ENCODE measurements at regions not wholly inside any gene's neighbourhood (a gene's known extent, or its start where the extent isn't known, plus 50 kb on each side); places are given as distances from the start of the nearest gene placed in this dataset.
"Not testable (repeated sequence)": the region's sequence is repeated elsewhere in the genome, so short reads cannot be mapped to it uniquely, and the experiment has no call there.

- Histone ChIP-seq H3K23ac (ENCODE audit: low read length) (no peak overlapping the region), H2BK5ac (ENCODE audit: low read depth, low read length, poor library complexity) (no peak overlapping the region), H3K9me3 (ENCODE audit: insufficient read depth, low read depth, low read length) (no peaks in the 10 kb centered on the region), H3K27me3 (ENCODE audit: insufficient read depth, low read length) (no peaks in the 10 kb centered on the region), H3K4ac (ENCODE audit: low read depth, low read length) (no peak overlapping the region), H3K27ac (ENCODE audit: low read depth, low read length) (no peak overlapping the region), H3K36me3 (ENCODE audit: control insufficient read depth in 1 of 2, insufficient read depth in 2 of 2, low read length in 2 of 2) (no peaks in the 10 kb centered on the region), H4K91ac (ENCODE audit: low read depth, low read length) (no peak overlapping the region), H3K79me2 (ENCODE audit: control insufficient read depth, insufficient read depth, low read length, poor library complexity) (no peaks in the 10 kb centered on the region), H4K12ac (ENCODE audit: low read depth, low read length) (no peak overlapping the region), H3K79me1 (ENCODE audit: low read length) (no peaks in the 10 kb centered on the region), H3K18ac (ENCODE audit: low read length) (no peak overlapping the region), H2AK5ac (ENCODE audit: low read length) (no peak overlapping the region), H4K8ac (ENCODE audit: low read depth, low read length) (no peak overlapping the region), H3K9ac (ENCODE audit: low read length) (no peak overlapping the region), H2AFZ (ENCODE audit: insufficient read depth, low read length, poor library complexity) (no peak overlapping the region), H3K14ac (ENCODE audit: low read length) (no peak overlapping the region), H2BK120ac (ENCODE audit: insufficient read depth, low read length, poor library complexity) (no peak overlapping the region), H3K4me1 (ENCODE audit: control insufficient read depth in 1 of 2, insufficient read depth in 2 of 2, low read length in 2 of 2) (no peaks in the 10 kb centered on the region), H3K4me3 (ENCODE audit: low read depth, low read length) (no peak overlapping the region), H2BK12ac (ENCODE audit: low read length) (no peak overlapping the region), H3K4me2 (ENCODE audit: low read length) (no peak overlapping the region)
- DNase-seq, result no peak
- WGBS (ENCODE audit: extremely low coverage, insufficient coverage, insufficient read length), result no CpG with 5 or more reads among the region's 3 CpGs
These were observed 688.5 kb downstream of the RAPGEF2 start for GRCh38 chr4:159791334-159791733.

DNA sequence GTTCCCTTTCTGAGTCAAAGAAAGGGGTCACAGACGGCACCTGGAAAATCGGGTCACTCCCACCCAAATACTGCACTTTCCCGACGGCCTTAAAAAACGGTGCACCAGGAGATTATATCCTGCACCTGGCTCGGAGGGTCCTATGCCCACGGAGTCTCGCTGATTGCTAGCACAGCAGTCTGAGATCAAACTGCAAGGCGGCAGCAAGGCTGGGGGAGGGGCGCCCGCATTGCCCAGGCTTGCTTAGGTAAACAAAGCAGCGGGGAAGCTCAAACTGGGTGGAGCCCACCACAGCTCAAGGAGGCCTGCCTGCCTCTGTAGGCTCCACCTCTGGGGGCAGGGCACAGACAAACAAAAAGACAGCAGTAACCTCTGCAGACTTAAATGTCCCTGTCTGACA, 701.7 kb downstream of the RAPGEF2 start:
- not testable (repeated sequence) for H3K23ac ChIP-seq (ENCODE audit: low read length); H3K79me1 ChIP-seq (ENCODE audit: low read length); H2AFZ ChIP-seq (ENCODE audit: insufficient read depth, low read length, poor library complexity); H4K8ac ChIP-seq (ENCODE audit: low read depth, low read length); H2BK5ac ChIP-seq (ENCODE audit: low read depth, low read length, poor library complexity); H4K12ac ChIP-seq (ENCODE audit: low read depth, low read length); H2BK12ac ChIP-seq (ENCODE audit: low read length); H4K91ac ChIP-seq (ENCODE audit: low read depth, low read length); H3K27ac ChIP-seq (ENCODE audit: low read depth, low read length); H3K18ac ChIP-seq (ENCODE audit: low read length); H3K4me1 ChIP-seq (ENCODE audit: control insufficient read depth in 1 of 2, insufficient read depth in 2 of 2, low read length in 2 of 2); H2AK5ac ChIP-seq (ENCODE audit: low read length); H3K4me3 ChIP-seq (ENCODE audit: low read depth, low read length); H3K4ac ChIP-seq (ENCODE audit: low read depth, low read length); H3K27me3 ChIP-seq (ENCODE audit: insufficient read depth, low read length); H3K79me2 ChIP-seq (ENCODE audit: control insufficient read depth, insufficient read depth, low read length, poor library complexity); H3K36me3 ChIP-seq (ENCODE audit: control insufficient read depth in 1 of 2, insufficient read depth in 2 of 2, low read length in 2 of 2); H3K14ac ChIP-seq (ENCODE audit: low read length); H3K9me3 ChIP-seq (ENCODE audit: insufficient read depth, low read depth, low read length); H2BK120ac ChIP-seq (ENCODE audit: insufficient read depth, low read length, poor library complexity); H3K4me2 ChIP-seq (ENCODE audit: low read length); DNase-seq; H3K9ac ChIP-seq (ENCODE audit: low read length)
- WGBS (ENCODE audit: extremely low coverage, insufficient coverage, insufficient read length), result no CpG with 5 or more reads among the region's 12 CpGs

GRCh38 chr4:159823743-159824142, 720.9 kb downstream of the RAPGEF2 start:
- H2BK5ac ChIP-seq (ENCODE audit: low read depth, low read length, poor library complexity), result no peak overlapping the region
- H3K4ac ChIP-seq (ENCODE audit: low read depth, low read length), result no peak overlapping the region
- H2BK120ac ChIP-seq (ENCODE audit: insufficient read depth, low read length, poor library complexity), result no peak overlapping the region
- H4K12ac ChIP-seq (ENCODE audit: low read depth, low read length), result no peak overlapping the region
- H3K4me1 ChIP-seq (ENCODE audit: control insufficient read depth in 1 of 2, insufficient read depth in 2 of 2, low read length in 2 of 2), result no peaks in the 10 kb centered on the region
- no peak overlapping the region for H3K4me2 ChIP-seq (ENCODE audit: low read length)
- no peak overlapping the region for H3K18ac ChIP-seq (ENCODE audit: low read length)
- H3K9ac ChIP-seq (ENCODE audit: low read length), result no peak overlapping the region
- H3K79me1 ChIP-seq (ENCODE audit: low read length), result no peaks in the 10 kb centered on the region
- H4K91ac ChIP-seq (ENCODE audit: low read depth, low read length), result no peak overlapping the region
- no peak overlapping the region for H2AK5ac ChIP-seq (ENCODE audit: low read length)
- no CpG with 5 or more reads among the region's 2 CpGs for WGBS (ENCODE audit: extremely low coverage, insufficient coverage, insufficient read length)
- no peak overlapping the region for H3K27ac ChIP-seq (ENCODE audit: low read depth, low read length)
- no peak overlapping the region for H3K14ac ChIP-seq (ENCODE audit: low read length)
- no peak for DNase-seq
- no peak overlapping the region for H2AFZ ChIP-seq (ENCODE audit: insufficient read depth, low read length, poor library complexity)
- H3K23ac ChIP-seq (ENCODE audit: low read length), result no peak overlapping the region
- no peaks in the 10 kb centered on the region for H3K9me3 ChIP-seq (ENCODE audit: insufficient read depth, low read depth, low read length)
- H3K36me3 ChIP-seq (ENCODE audit: control insufficient read depth in 1 of 2, insufficient read depth in 2 of 2, low read length in 2 of 2), result no peaks in the 10 kb centered on the region
- H3K79me2 ChIP-seq (ENCODE audit: control insufficient read depth, insufficient read depth, low read length, poor library complexity), result no peaks in the 10 kb centered on the region
- H2BK12ac ChIP-seq (ENCODE audit: low read length), result no peak overlapping the region
- no peak overlapping the region for H3K4me3 ChIP-seq (ENCODE audit: low read depth, low read length)
- H3K27me3 ChIP-seq (ENCODE audit: insufficient read depth, low read length), result no peaks in the 10 kb centered on the region
- H4K8ac ChIP-seq (ENCODE audit: low read depth, low read length), result no peak overlapping the region

DNA sequence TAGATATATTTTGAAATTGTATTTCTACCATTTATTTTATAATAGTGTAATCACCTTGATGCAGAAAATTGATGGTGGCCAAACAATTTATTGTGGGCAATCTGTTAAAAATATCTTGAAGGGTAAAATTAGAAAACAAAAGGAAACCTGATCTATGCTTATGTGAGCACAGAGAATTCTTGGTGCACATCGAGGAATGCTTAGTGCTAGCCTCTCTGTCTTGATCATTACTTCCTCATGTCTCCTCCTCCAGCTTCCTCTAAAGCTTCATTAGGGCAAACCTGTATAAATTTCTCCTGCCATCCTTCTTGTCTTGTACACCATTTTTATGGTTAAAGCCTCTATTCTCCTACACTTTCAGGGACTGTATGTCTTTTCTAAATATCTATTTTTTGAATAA, 725.8 kb downstream of the RAPGEF2 start:
- H4K91ac ChIP-seq (ENCODE audit: low read depth, low read length), result no peak overlapping the region
- no peaks in the 10 kb centered on the region for H3K36me3 ChIP-seq (ENCODE audit: control insufficient read depth in 1 of 2, insufficient read depth in 2 of 2, low read length in 2 of 2)
- no peak overlapping the region for H3K18ac ChIP-seq (ENCODE audit: low read length)
- H3K23ac ChIP-seq (ENCODE audit: low read length), result no peak overlapping the region
- H3K14ac ChIP-seq (ENCODE audit: low read length), result no peak overlapping the region
- no peaks in the 10 kb centered on the region for H3K27me3 ChIP-seq (ENCODE audit: insufficient read depth, low read length)
- H3K4me3 ChIP-seq (ENCODE audit: low read depth, low read length), result no peak overlapping the region
- no peaks in the 10 kb centered on the region for H3K9me3 ChIP-seq (ENCODE audit: insufficient read depth, low read depth, low read length)
- no peak overlapping the region for H3K9ac ChIP-seq (ENCODE audit: low read length)
- no peak overlapping the region for H2AK5ac ChIP-seq (ENCODE audit: low read length)
- no peaks in the 10 kb centered on the region for H3K79me2 ChIP-seq (ENCODE audit: control insufficient read depth, insufficient read depth, low read length, poor library complexity)
- H3K4ac ChIP-seq (ENCODE audit: low read depth, low read length), result no peak overlapping the region
- no peak overlapping the region for H2BK12ac ChIP-seq (ENCODE audit: low read length)
- no peak overlapping the region for H2AFZ ChIP-seq (ENCODE audit: insufficient read depth, low read length, poor library complexity)
- WGBS (ENCODE audit: extremely low coverage, insufficient coverage, insufficient read length), result no CpG with 5 or more reads among the region's 1 CpG
- H4K12ac ChIP-seq (ENCODE audit: low read depth, low read length), result no peak overlapping the region
- no peak overlapping the region for H2BK5ac ChIP-seq (ENCODE audit: low read depth, low read length, poor library complexity)
- H4K8ac ChIP-seq (ENCODE audit: low read depth, low read length), result no peak overlapping the region
- no peak for DNase-seq
- H3K4me1 ChIP-seq (ENCODE audit: control insufficient read depth in 1 of 2, insufficient read depth in 2 of 2, low read length in 2 of 2), result no peaks in the 10 kb centered on the region
- no peak overlapping the region for H2BK120ac ChIP-seq (ENCODE audit: insufficient read depth, low read length, poor library complexity)
- no peak overlapping the region for H3K4me2 ChIP-seq (ENCODE audit: low read length)
- H3K27ac ChIP-seq (ENCODE audit: low read depth, low read length), result no peak overlapping the region
- H3K79me1 ChIP-seq (ENCODE audit: low read length), result no peaks in the 10 kb centered on the region
